GM12874 (cell line): ENCODE measurements at regions not wholly inside any gene's neighbourhood (a gene's known extent, or its start where the extent isn't known, plus 50 kb on each side); places are given as distances from the start of the nearest gene placed in this dataset.

ENCODE experiments used
- CTCF ChIP-seq: IDR thresholded peaks from 2 replicates; pipeline ENCODE4 v1.5.1; 2011; ENCODE audit warnings: low read depth, mild to moderate bottlenecking, control low read depth, low read length, moderate library complexity; ENCODE audit not compliant: insufficient read depth

DNA sequence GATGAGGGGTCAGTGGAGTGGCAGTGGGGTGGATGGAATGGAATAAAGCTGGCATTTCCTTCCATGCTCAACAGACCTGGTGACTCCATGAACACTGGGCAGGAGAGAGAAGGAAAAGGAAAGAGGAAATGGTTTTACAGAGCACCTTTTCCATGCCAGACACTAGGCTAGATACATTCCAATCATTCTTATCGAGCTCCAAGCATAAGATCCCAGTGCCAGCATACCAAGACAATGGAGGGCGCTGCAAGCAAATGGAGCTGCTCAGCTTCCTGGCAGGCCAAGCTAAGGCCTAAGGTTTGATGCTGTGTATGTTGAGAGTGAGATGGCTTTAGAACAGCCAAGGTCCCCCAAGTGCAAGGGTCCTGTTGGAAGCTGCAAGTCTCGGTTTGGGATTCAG, 113.2 kb downstream of the HSPH1 start:
- TF ChIP-seq CTCF = no peak

DNA sequence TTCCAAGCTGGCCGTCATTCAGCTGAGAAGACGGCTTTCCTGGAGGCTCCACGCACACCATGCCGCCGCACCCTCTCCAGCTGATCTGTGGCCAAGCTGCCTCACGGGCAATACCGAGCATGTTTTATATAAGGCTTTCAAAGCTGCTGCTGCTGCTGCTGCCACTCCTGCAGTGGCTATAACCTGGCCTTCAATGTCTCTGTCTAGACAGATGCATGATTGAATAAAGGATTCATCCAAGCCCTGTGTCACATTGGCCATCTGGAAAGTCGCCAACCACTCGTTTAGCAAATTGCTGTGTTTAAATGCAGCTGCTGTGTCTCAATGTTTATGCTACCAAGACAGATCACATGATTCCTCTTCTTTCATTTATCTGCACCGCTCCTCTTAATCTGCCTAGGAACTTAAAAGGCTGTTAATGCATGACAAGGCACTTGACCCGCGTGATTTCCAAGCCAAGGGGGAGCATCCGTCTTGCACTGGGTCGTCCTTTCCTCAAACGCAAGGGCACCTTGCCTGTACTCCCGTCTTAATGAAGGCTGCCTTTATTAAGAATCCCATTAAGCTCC, 114.3 kb downstream of the TEX26 start:
- no peak for TF ChIP-seq CTCF

DNA sequence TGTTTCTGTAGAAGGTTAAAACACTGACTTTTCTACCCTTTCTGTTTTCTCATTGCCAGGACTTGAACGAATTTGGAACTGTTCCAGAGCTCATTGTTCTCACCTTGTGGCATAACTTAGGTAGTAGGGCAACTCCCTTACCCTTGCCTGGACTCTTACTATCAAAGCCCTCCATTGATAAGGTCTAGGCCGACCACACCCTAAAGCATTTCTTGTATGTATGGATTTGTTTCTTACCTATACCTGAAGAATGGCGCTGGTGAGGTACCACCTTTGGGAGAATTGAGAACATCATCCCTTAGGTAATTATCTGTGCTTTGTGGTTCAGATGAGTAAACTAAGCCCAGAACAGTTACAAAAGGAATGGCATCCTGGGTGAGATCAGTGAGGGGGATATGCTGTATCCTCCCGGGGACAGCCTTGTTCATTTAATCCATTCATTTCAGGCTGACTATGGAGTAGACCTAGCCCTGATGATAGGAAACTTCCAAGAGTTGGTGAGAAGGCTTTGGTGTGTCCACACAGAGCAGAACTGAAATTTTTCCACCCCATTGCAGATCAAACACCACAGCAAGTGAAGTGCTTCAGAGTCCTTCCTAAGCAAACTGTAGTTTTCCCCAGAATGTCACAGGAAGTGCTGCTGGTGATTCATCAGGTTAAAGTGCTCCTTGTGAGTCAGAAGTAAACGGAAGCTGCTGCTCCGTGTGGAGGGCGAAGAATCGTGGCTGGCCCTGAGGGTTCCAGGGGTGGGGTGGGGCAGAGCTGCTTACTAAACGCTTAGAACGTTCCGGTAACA, 113.0 kb downstream of the TEX26 start:
- TF ChIP-seq CTCF = no peak

- peak; percentile 93 for TF ChIP-seq CTCF
Observed at GRCh38 chr13:31044364-31045285, 112.2 kb downstream of the TEX26 start.

- peak; percentile 34 for TF ChIP-seq CTCF
Observed at GRCh38 chr13:31043957-31044356, 111.5 kb downstream of the TEX26 start.

DNA sequence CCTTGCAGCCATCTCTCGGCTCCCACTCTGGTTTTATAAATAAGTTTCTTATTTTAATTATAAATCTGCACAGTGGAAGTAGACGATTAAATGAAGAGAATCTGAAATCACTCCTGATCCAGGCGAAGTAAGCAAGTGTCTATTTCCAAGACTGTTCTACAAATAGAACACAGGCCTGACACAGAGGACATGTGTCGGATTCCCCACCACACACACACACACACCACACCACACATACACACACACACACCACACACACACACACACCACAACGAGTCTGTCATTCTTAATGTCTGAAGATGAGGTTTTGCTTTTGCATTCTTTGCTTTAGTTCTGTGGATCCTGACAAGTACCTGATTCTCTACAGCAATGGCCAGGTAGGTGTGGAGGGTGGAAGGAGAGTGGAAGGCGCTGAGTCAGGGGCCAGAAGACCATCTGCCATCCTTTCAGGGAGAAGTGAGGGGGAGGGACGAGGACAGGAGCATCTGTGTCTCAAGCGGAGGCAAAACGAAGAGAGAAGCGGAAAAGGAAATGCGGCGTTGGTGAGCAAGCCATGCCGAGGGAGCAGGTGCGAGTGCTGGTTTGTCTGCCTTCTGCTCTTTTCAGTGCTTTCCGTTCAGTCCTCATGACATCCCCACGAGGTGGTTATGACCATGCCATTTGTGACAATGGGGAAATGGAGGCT, 110.2 kb downstream of the TEX26 start:
- TF ChIP-seq CTCF = no peak

- TF ChIP-seq CTCF = no peak
Observed at GRCh38 chr13:31042049-31042448, 109.6 kb downstream of the TEX26 start.
